CD14-positive monocyte (primary cell): ENCODE measurements at regions not wholly inside any gene's neighbourhood (a gene's known extent, or its start where the extent isn't known, plus 50 kb on each side); places are given as distances from the start of the nearest gene placed in this dataset.

Experiments
- DNase-seq, 3 donors: peaks; one replicate each; pipeline ENCODE4 v3.0.0-alpha.2; 2011 to 2022
- H2AFZ ChIP-seq: 2 replicates; pipeline ENCODE4 v1.6.0; 2012; ENCODE audit warnings: mild to moderate bottlenecking, low read depth, low read length, inconsistent platforms; ENCODE audit not compliant: insufficient read depth, poor library complexity, severe bottlenecking
- H3K27ac ChIP-seq, 2 donors: 1 replicate in 1 of 2; 2 replicates in 1 of 2; pipeline ENCODE4 v1.5.1; 2012 to 2013; ENCODE audit warnings: low read length in 2 of 2, control low read depth in 1 of 2, inconsistent platforms in 1 of 2, low read depth in 1 of 2, mild to moderate bottlenecking in 1 of 2
- H3K27me3 ChIP-seq, 2 donors: one replicate each; pipeline versions ENCODE4 v1.6.0 to v1.6.1; 2011 to 2013; ENCODE audit warnings: low read length in 2 of 2; ENCODE audit not compliant: control insufficient read depth in 2 of 2, insufficient read depth in 2 of 2
- H3K36me3 ChIP-seq, 2 donors: replicated peaks in 1 of 2; 1 replicate in 1 of 2; 2 replicates in 1 of 2; pipeline versions ENCODE4 v1.5.1 to v1.6.1; 2012 to 2013; ENCODE audit warnings: low read length in 2 of 2, control low read depth in 1 of 2, inconsistent platforms in 1 of 2, mild to moderate bottlenecking in 1 of 2; ENCODE audit not compliant: insufficient read depth in 2 of 2, control insufficient read depth in 1 of 2
- H3K4me1 ChIP-seq, 2 donors: 1 replicate in 1 of 2; 2 replicates in 1 of 2; pipeline versions ENCODE4 v1.5.1 to v1.6.1; 2012 to 2013; ENCODE audit warnings: low read length in 2 of 2, control low read depth in 1 of 2, inconsistent platforms in 1 of 2, mild to moderate bottlenecking in 1 of 2, moderate library complexity in 1 of 2; ENCODE audit not compliant: insufficient read depth in 2 of 2, control insufficient read depth in 1 of 2
- H3K4me2 ChIP-seq: replicated peaks from 2 replicates; pipeline ENCODE3; 2012; ENCODE audit warnings: low read length, moderate library complexity, mild to moderate bottlenecking; ENCODE audit not compliant: poor library complexity, severe bottlenecking; ENCODE audit errors: extremely low read depth
- H3K4me3 ChIP-seq, 3 experiments: fragments of 200-600 bp in 1 of 3; sonication (generic) in 1 of 3; replicated peaks in 1 of 3; 1 replicate in 2 of 3; 2 replicates in 1 of 3; pipeline ENCODE4 v1.5.1; 2011 to 2013; ENCODE audit warnings: low read length in 3 of 3, mild to moderate bottlenecking in 3 of 3, control low read depth in 2 of 3, low read depth in 2 of 3, inconsistent platforms in 1 of 3, moderate library complexity in 1 of 3
- H3K79me2 ChIP-seq: 2 replicates; pipeline ENCODE4 v1.6.0; 2012; ENCODE audit warnings: mild to moderate bottlenecking, control low read depth, inconsistent platforms, low read length, moderate library complexity; ENCODE audit not compliant: insufficient read depth
- H3K9ac ChIP-seq: 2 replicates; pipeline ENCODE4 v1.6.0; 2017; ENCODE audit warnings: low read length, mild to moderate bottlenecking; ENCODE audit not compliant: insufficient read depth, poor library complexity, severe bottlenecking
- H3K9me3 ChIP-seq, 2 donors: replicated peaks in 1 of 2; 1 replicate in 1 of 2; 2 replicates in 1 of 2; pipeline versions ENCODE4 v1.5.1 to v1.6.1; 2012 to 2013; ENCODE audit warnings: low read length in 2 of 2, control low read depth in 1 of 2; ENCODE audit not compliant: control insufficient read depth in 1 of 2, insufficient read depth in 1 of 2
- H4K20me1 ChIP-seq: 2 replicates; pipeline ENCODE4 v1.6.0; 2012; ENCODE audit warnings: mild to moderate bottlenecking, low read length, control low read depth, moderate library complexity; ENCODE audit not compliant: insufficient read depth
- H3K27ac Mint-ChIP-seq, 7 donors: one replicate each; pipeline ENCODE4 v1.8.0; 2020; ENCODE audit warnings: mild to moderate bottlenecking in 7 of 7, mixed read lengths in 7 of 7, moderate library complexity in 6 of 7, inconsistent platforms in 2 of 7
- H3K27me3 Mint-ChIP-seq, 3 donors: one replicate each; pipeline ENCODE4 v1.8.0; 2021 to 2022; ENCODE audit warnings: low read depth in 3 of 3, mild to moderate bottlenecking in 3 of 3, mixed read lengths in 3 of 3, moderate library complexity in 3 of 3, inconsistent platforms in 1 of 3
- H3K36me3 Mint-ChIP-seq, 2 donors: one replicate each; pipeline ENCODE4 v1.8.0; 2020; ENCODE audit warnings: mixed read lengths in 2 of 2, inconsistent platforms in 1 of 2, mild to moderate bottlenecking in 1 of 2
- H3K4me1 Mint-ChIP-seq: one replicate; pipeline ENCODE4 v1.8.0; 2020; ENCODE audit warnings: mild to moderate bottlenecking, mixed read lengths
- H3K4me3 Mint-ChIP-seq, 2 donors: one replicate each; pipeline ENCODE4 v1.8.0; 2020; ENCODE audit warnings: mild to moderate bottlenecking in 2 of 2, mixed read lengths in 2 of 2, moderate library complexity in 1 of 2
- H3K9me3 Mint-ChIP-seq, 7 donors: one replicate each; pipeline ENCODE4 v1.8.0; 2020 to 2022; ENCODE audit warnings: mixed read lengths in 7 of 7, mild to moderate bottlenecking in 6 of 7, moderate library complexity in 6 of 7, inconsistent platforms in 2 of 7
- CTCF ChIP-seq: fragments of 200-600 bp; IDR thresholded peaks from one replicate; pipeline ENCODE4 v1.8.0; 2022; ENCODE audit warnings: antibody characterized with exemption, mild to moderate bottlenecking
- WGBS: methylation state at CpG from one replicate; pipeline ENCODE4 v1.1.5; 2013; ENCODE audit warnings: missing lambda C conversion rate; ENCODE audit not compliant: insufficient coverage; 5-methylcytosine and 5-hydroxymethylcytosine counted together
- intact Hi-C, 2 donors: fragments of 100-400 bp; cut with micrococcal nuclease; formaldehyde crosslinking; loops; one replicate each; pipeline versions ENCODE4 v1.15.0 to v1.15.1; 2023

- DNase-seq, result peak in 1 of 3 donors; percentile 36
- Histone ChIP-seq H3K4me1 (peaks cover 25 to 45% of the 10 kb centered on the region in 2 donors), H3K4me2 (no peak overlapping the region), H3K4me3 (no peak overlapping the region), H3K9me3 (peaks cover 0 to 2% of the 10 kb centered on the region in 2 donors), H3K27ac (no peak overlapping the region), H2AFZ (no peak overlapping the region), H3K27me3 (no peaks in the 10 kb centered on the region), H4K20me1 (no peaks in the 10 kb centered on the region), H3K9ac (no peak overlapping the region), H3K79me2 (no peaks in the 10 kb centered on the region), H3K36me3 (no peaks in the 10 kb centered on the region)
- intact Hi-C loops, result no loop called here
- Mint-ChIP-seq H3K36me3 (no peaks in the 10 kb centered on the region), H3K27me3 (no peaks in the 10 kb centered on the region), H3K4me3 (no peak overlapping the region), H3K9me3 (peaks cover 0 to 5% (median 2%) of the 10 kb centered on the region in 7 donors), H3K27ac (no peak overlapping the region), H3K4me1 (peaks cover 49% of the 10 kb centered on the region)
- WGBS, result 43% methylated on average over 1 of the region's 4 CpGs
- no peak for TF ChIP-seq CTCF
These were observed 392.7 kb upstream of the TBL1XR1 start for GRCh38 chr3:177589911-177590381.

GRCh38 chr3:177590826-177591225 is 393.5 kb upstream of the TBL1XR1 start:
- Histone ChIP-seq H3K4me2 (no peak overlapping the region), H3K27ac (peak overlapping the region in 1 of 2 donors; percentile 35)
- no peak for TF ChIP-seq CTCF

More at GRCh38 chr3:177590826-177591225, 393.5 kb upstream of the TBL1XR1 start:
- H3K27ac Mint-ChIP-seq, result peak overlapping the region in 1 of 7 donors; percentile 17
- H3K9ac ChIP-seq, result no peak overlapping the region
- H3K79me2 ChIP-seq, result no peaks in the 10 kb centered on the region
- no peaks in the 10 kb centered on the region for H3K27me3 ChIP-seq
- H3K4me1 Mint-ChIP-seq, result peaks cover 49% of the 10 kb centered on the region
- peaks cover 0 to 2% of the 10 kb centered on the region in 2 donors for H3K9me3 ChIP-seq
- H3K36me3 ChIP-seq, result no peaks in the 10 kb centered on the region
- no peak overlapping the region for H2AFZ ChIP-seq
- H3K4me3 Mint-ChIP-seq, result no peak overlapping the region
- intact Hi-C loops, result no loop called here
- DNase-seq, result no peak
- H3K4me3 ChIP-seq, result no peak overlapping the region
- H3K36me3 Mint-ChIP-seq, result no peaks in the 10 kb centered on the region
- peaks cover 25 to 45% of the 10 kb centered on the region in 2 donors for H3K4me1 ChIP-seq
- peaks cover 0 to 5% (median 2%) of the 10 kb centered on the region in 7 donors for H3K9me3 Mint-ChIP-seq
- no peaks in the 10 kb centered on the region for H3K27me3 Mint-ChIP-seq
- no CpG with 5 or more reads among the region's 1 CpG for WGBS
- no peaks in the 10 kb centered on the region for H4K20me1 ChIP-seq
